ENCODE measurements at regions not wholly inside any gene's neighbourhood (a gene's known extent, or its start where the extent isn't known, plus 50 kb on each side); places are given as distances from the start of the nearest gene placed in this dataset.

- H3K9ac ChIP-seq (ENCODE audit: low read length in 3 of 3): no peak overlapping the region
- no peaks in the 10 kb centered on the region for H3K9me3 ChIP-seq (ENCODE audit: control insufficient read depth in 2 of 3, insufficient read depth in 1 of 3, low read length in 3 of 3)
- no peak for DNase-seq
- no peak overlapping the region for H3K4me3 ChIP-seq (ENCODE audit: low read length in 3 of 3)
- intact Hi-C loops (cut with DNase I): no loop called here
- FAIRE-seq: no peak
- no peak overlapping the region for H3K27ac ChIP-seq (ENCODE audit: low read depth in 2 of 2, low read length in 2 of 2)
- TF ChIP-seq, protein P1, sequence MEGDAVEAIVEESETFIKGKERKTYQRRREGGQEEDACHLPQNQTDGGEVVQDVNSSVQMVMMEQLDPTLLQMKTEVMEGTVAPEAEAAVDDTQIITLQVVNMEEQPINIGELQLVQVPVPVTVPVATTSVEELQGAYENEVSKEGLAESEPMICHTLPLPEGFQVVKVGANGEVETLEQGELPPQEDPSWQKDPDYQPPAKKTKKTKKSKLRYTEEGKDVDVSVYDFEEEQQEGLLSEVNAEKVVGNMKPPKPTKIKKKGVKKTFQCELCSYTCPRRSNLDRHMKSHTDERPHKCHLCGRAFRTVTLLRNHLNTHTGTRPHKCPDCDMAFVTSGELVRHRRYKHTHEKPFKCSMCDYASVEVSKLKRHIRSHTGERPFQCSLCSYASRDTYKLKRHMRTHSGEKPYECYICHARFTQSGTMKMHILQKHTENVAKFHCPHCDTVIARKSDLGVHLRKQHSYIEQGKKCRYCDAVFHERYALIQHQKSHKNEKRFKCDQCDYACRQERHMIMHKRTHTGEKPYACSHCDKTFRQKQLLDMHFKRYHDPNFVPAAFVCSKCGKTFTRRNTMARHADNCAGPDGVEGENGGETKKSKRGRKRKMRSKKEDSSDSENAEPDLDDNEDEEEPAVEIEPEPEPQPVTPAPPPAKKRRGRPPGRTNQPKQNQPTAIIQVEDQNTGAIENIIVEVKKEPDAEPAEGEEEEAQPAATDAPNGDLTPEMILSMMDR (IDR thresholded peaks at IDR 0.05; ENCODE audit: borderline replicate concordance, extremely low read depth, insufficient read depth): no peak
- H3K27me3 ChIP-seq (ENCODE audit: control insufficient read depth, insufficient read depth, low read length): no peaks in the 10 kb centered on the region
- no peaks in the 10 kb centered on the region for H3K36me3 ChIP-seq (ENCODE audit: control insufficient read depth in 2 of 3, insufficient read depth in 3 of 3, low read length in 3 of 3)
- H3K4me1 ChIP-seq (ENCODE audit: control insufficient read depth in 2 of 3, insufficient read depth in 2 of 3, low read depth in 1 of 3, low read length in 3 of 3): peaks cover 0 to 2% (median 0%) of the 10 kb centered on the region in 3 donors
These were observed 105.8 kb downstream of the TNFSF18 start for GRCh38 chr1:172944931-172945330.

DNA sequence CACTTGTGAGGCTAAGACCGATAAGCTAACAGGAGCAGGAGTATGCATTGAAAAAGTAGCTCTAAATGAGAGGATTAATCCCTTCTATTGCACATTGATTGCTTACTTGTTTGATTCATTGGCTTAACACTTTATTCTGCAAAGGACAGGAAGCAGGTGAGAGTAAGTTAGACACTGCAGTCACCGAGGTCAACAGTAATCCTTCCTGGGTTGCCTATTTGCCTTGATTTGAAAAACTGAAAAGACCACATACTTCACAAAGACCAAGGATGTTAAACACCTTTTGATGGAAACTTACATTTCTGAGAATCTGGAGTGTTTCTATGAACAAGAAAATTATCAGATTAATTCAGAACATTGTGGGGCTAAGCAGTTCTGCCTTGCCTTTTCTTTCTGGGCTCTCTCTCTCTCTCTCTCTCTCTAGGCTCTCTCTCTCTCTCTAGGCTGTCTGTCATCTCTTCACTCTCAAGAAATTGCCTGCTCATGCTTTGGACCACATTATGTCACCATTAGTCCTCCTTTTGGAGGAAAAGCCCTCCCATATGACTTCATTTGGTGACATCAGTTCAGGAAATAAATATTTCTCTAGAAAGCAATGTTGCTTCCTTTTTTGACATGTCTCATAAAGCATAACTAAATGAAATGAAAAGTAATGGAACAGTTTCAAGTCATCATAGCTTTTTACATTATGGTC lies 103.8 kb downstream of the TNFSF18 start:
- no peak overlapping the region for H3K9ac ChIP-seq (ENCODE audit: low read length in 3 of 3)
- no peak for FAIRE-seq

GRCh38 chr1:172948457-172948856 lies 102.3 kb downstream of the TNFSF18 start:
- Histone ChIP-seq H3K4me3 (ENCODE audit: low read length in 3 of 3) (no peak overlapping the region), H3K27ac (ENCODE audit: low read depth in 2 of 2, low read length in 2 of 2) (no peak overlapping the region), H3K9ac (ENCODE audit: low read length in 3 of 3) (no peak overlapping the region), H3K9me3 (ENCODE audit: control insufficient read depth in 2 of 3, insufficient read depth in 1 of 3, low read length in 3 of 3) (no peaks in the 10 kb centered on the region), H3K36me3 (ENCODE audit: control insufficient read depth in 2 of 3, insufficient read depth in 3 of 3, low read length in 3 of 3) (no peaks in the 10 kb centered on the region), H3K27me3 (ENCODE audit: control insufficient read depth, insufficient read depth, low read length) (no peaks in the 10 kb centered on the region), H3K4me1 (ENCODE audit: control insufficient read depth in 2 of 3, insufficient read depth in 2 of 3, low read depth in 1 of 3, low read length in 3 of 3) (peaks cover 0 to 2% (median 0%) of the 10 kb centered on the region in 3 donors)
- no peak for DNase-seq
- no peak for FAIRE-seq
- TF ChIP-seq, protein P1 (IDR thresholded peaks at IDR 0.05; ENCODE audit: borderline replicate concordance, extremely low read depth, insufficient read depth): no peak
- intact Hi-C loops (cut with DNase I): no loop called here

More for the DNA sequence above, 103.8 kb downstream of the TNFSF18 start:
- TF ChIP-seq, protein P1 (IDR thresholded peaks at IDR 0.05; ENCODE audit: borderline replicate concordance, extremely low read depth, insufficient read depth): no peak
- Histone ChIP-seq H3K9me3 (ENCODE audit: control insufficient read depth in 2 of 3, insufficient read depth in 1 of 3, low read length in 3 of 3) (no peaks in the 10 kb centered on the region), H3K4me3 (ENCODE audit: low read length in 3 of 3) (no peak overlapping the region), H3K4me1 (ENCODE audit: control insufficient read depth in 2 of 3, insufficient read depth in 2 of 3, low read depth in 1 of 3, low read length in 3 of 3) (peaks cover 0 to 2% (median 0%) of the 10 kb centered on the region in 3 donors), H3K36me3 (ENCODE audit: control insufficient read depth in 2 of 3, insufficient read depth in 3 of 3, low read length in 3 of 3) (no peaks in the 10 kb centered on the region), H3K27ac (ENCODE audit: low read depth in 2 of 2, low read length in 2 of 2) (no peak overlapping the region), H3K27me3 (ENCODE audit: control insufficient read depth, insufficient read depth, low read length) (no peaks in the 10 kb centered on the region)
- intact Hi-C loops (cut with DNase I): no loop called here
- no peak for DNase-seq
